RWPE2 (cell line): ENCODE measurements at regions not wholly inside any gene's neighbourhood (a gene's known extent, or its start where the extent isn't known, plus 50 kb on each side); places are given as distances from the start of the nearest gene placed in this dataset.

Experiments used
- ATAC-seq: fragments of 200-7000 bp; cut with Tn5 transposase; 3 replicates; pipeline ENCODE4 v1.9.1; 2021; ENCODE audit warnings: low read depth
- DNase-seq: peaks from one replicate; pipeline ENCODE4 v3.0.0-alpha.2; 2020; ENCODE audit warnings: low spot score
- H3K27ac ChIP-seq: fragments of 450-650 bp; 2 replicates; pipeline ENCODE4 v1.5.1; 2017; ENCODE audit warnings: mild to moderate bottlenecking; ENCODE audit not compliant: poor library complexity, severe bottlenecking
- H3K27me3 ChIP-seq: fragments of 250-450 bp; sonication (Bioruptor Pico); 2 replicates; pipeline ENCODE4 v1.5.1; 2021; ENCODE audit warnings: mild to moderate bottlenecking, moderate library complexity; ENCODE audit not compliant: insufficient read depth, poor library complexity, severe bottlenecking
- H3K36me3 ChIP-seq: fragments of 250-450 bp; sonication (Bioruptor Pico); 2 replicates; pipeline ENCODE4 v1.5.1; 2020; ENCODE audit warnings: low read depth, mild to moderate bottlenecking, moderate library complexity
- H3K4me1 ChIP-seq: fragments of 250-450 bp; sonication (Bioruptor Pico); 2 replicates; pipeline ENCODE4 v1.5.1; 2021; ENCODE audit warnings: mild to moderate bottlenecking, moderate library complexity; ENCODE audit not compliant: insufficient read depth, poor library complexity, severe bottlenecking
- H3K4me3 ChIP-seq: fragments of 250-450 bp; sonication (Bioruptor Pico); 2 replicates; pipeline ENCODE4 v1.5.1; 2021; ENCODE audit warnings: mild to moderate bottlenecking, moderate library complexity; ENCODE audit not compliant: severe bottlenecking
- H3K9me3 ChIP-seq: fragments of 250-450 bp; sonication (Bioruptor Pico); 2 replicates; pipeline ENCODE4 v1.5.1; 2021; ENCODE audit warnings: mild to moderate bottlenecking, moderate library complexity; ENCODE audit not compliant: severe bottlenecking
- CTCF ChIP-seq: fragments of 450-650 bp; IDR thresholded peaks from one replicate; pipeline ENCODE4 v1.5.1; 2017; ENCODE audit warnings: mild to moderate bottlenecking, moderate library complexity; ENCODE audit not compliant: poor library complexity, severe bottlenecking

GRCh38 chr2:58866946-58867345 is 625.8 kb upstream of the FANCL start:
- no peak for DNase-seq
- Histone ChIP-seq H3K27me3 (no peaks in the 10 kb centered on the region), H3K4me1 (no peaks in the 10 kb centered on the region), H3K27ac (no peak overlapping the region), H3K9me3 (no peaks in the 10 kb centered on the region), H3K36me3 (no peaks in the 10 kb centered on the region), H3K4me3 (no peak overlapping the region)
- TF ChIP-seq CTCF: no peak
- no peak for ATAC-seq

DNA sequence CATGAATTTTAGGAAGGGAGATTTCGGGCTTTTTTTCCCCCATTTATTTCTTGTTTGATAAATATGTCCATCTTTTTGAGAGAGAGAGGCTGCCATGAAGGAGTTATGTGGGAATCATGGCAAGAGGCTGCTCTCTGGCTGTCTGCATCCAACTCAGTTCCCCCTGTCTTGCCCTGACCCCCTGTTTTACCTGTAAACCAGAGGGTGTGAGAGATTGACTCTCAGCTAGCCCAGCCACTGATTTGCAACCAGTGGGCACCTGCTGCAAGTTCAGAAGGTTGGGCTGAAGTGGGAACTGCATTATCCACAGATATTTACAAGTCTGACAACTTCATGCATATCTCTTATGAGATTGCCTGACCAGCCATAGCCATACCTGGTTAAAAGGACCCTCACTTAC is 625.4 kb upstream of the FANCL start:
- no peak overlapping the region for H3K27ac ChIP-seq
- no peak overlapping the region for H3K4me3 ChIP-seq
- H3K9me3 ChIP-seq: no peaks in the 10 kb centered on the region
- no peaks in the 10 kb centered on the region for H3K36me3 ChIP-seq
- DNase-seq (no peak), ATAC-seq (no peak)
- H3K27me3 ChIP-seq: no peaks in the 10 kb centered on the region
- TF ChIP-seq CTCF: no peak
- no peaks in the 10 kb centered on the region for H3K4me1 ChIP-seq

- H3K4me3 ChIP-seq: no peak overlapping the region
- no peak for ATAC-seq
Observed at GRCh38 chr2:58866040-58866439, 624.9 kb upstream of the FANCL start.

GRCh38 chr2:58865436-58865835 is 624.3 kb upstream of the FANCL start:
- no peak for TF ChIP-seq CTCF
- H3K27ac ChIP-seq: no peak overlapping the region
- no peak overlapping the region for H3K4me3 ChIP-seq

More at GRCh38 chr2:58866040-58866439, 624.9 kb upstream of the FANCL start:
- Histone ChIP-seq H3K27ac (no peak overlapping the region), H3K9me3 (no peaks in the 10 kb centered on the region), H3K36me3 (no peaks in the 10 kb centered on the region), H3K4me1 (no peaks in the 10 kb centered on the region), H3K27me3 (no peaks in the 10 kb centered on the region)
- no peak for DNase-seq
- no peak for TF ChIP-seq CTCF

DNA sequence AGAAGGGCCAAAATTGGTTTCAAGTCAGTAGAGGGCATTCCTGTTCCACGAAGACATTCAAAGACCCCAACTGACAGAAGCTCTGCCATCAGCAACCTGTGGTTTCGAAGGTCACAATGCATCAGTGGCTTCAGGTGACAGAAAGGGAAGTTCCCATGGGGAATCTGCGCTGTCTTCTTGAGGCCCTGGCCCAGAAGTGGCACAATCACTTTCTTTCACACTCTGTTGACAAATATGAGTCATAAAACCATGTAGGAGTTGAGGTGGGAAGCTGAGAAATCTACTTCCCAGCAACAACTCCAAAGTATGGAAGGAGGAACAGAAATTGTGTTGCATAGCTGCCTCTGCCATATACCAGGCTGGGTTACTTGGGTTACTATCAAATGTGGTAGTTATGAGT is 621.1 kb upstream of the FANCL start:
- TF ChIP-seq CTCF: no peak
- H3K36me3 ChIP-seq: no peaks in the 10 kb centered on the region
- no peak overlapping the region for H3K4me3 ChIP-seq
- no peak for ATAC-seq
- no peaks in the 10 kb centered on the region for H3K4me1 ChIP-seq
- no peaks in the 10 kb centered on the region for H3K9me3 ChIP-seq
- no peak overlapping the region for H3K27ac ChIP-seq
- no peaks in the 10 kb centered on the region for H3K27me3 ChIP-seq
- DNase-seq: no peak

More at GRCh38 chr2:58865436-58865835, 624.3 kb upstream of the FANCL start:
- Histone ChIP-seq H3K36me3 (no peaks in the 10 kb centered on the region), H3K9me3 (no peaks in the 10 kb centered on the region), H3K27me3 (no peaks in the 10 kb centered on the region), H3K4me1 (no peaks in the 10 kb centered on the region)
- DNase-seq: no peak
- no peak for ATAC-seq
